GM18498 (cell line): ENCODE measurements at regions not wholly inside any gene's neighbourhood (a gene's known extent, or its start where the extent isn't known, plus 50 kb on each side); places are given as distances from the start of the nearest gene placed in this dataset.
A peak's percentile ranks its signal among the peaks of the same experiment; 100 is the strongest.
"Not testable (repeated sequence)": the region's sequence is repeated elsewhere in the genome, so short reads cannot be mapped to it uniquely, and the experiment has no call there.

Source experiments
- ATAC-seq: cut with Tn5 transposase; IDR thresholded peaks from one replicate; pipeline ENCODE4 v1.9.1; 2021; ENCODE audit warnings: mild to moderate bottlenecking, moderate library complexity; ENCODE audit not compliant: unreplicated experiment

DNA sequence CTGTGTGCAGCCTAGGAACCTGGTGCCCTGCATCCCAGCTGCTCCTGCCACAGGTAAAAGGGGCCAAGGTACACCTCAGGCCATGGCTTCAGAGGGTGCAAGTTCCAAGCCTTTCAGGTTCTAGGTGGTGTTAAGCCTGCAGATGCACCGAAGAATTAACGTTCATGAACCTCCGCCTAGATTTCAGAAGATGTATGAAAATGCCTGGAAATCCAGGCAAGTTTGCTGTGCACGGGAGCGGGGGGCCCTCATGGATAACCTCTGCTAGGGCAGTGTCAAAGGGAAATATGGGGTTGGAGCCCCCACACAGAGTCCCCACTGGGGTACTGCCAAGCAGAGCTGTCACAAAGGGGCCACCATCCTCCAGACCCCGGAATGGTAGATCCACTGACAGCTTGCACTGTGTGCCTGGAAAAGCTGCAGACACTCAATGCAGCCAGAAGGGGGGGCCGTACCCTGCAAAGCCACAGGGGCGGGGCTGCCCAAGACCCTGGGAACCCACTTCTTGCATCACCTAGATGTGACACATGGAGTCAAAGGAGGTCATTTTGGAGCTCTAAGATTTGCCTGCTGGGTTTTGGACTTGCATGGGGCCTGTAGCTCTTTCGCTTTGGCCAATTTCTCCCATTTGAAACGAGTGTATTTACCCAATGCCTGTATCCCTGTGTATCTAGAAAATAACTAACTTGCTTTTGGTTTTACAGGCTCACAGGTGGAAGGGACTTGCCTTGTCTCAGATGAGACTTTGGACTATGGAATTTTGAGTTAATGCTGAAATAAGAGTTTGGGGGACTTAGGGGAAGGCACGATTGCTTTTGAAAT lies 145.2 kb upstream of the C1QTNF3 start:
- not testable (repeated sequence) for ATAC-seq

DNA sequence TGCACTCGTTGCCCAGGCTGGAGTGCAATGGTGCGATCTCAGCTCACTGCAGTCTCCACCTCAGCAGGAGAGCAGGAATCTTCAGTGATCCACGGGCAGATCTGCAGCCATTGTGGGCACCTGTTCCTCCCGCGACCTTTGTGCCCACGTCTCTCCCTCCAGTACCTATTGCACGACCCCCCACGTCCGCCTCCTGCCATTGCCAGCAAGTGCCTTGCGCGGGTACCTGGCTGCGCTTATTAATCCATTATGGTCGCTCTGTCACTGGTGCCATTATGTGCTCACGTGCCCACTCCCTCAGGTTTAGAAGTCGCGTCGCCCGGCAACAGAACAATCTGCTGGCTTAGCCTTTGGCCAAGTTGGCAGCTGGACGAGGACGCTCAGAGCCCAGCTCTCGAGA lies 146.2 kb upstream of the C1QTNF3 start:
- not testable (repeated sequence) for ATAC-seq

DNA sequence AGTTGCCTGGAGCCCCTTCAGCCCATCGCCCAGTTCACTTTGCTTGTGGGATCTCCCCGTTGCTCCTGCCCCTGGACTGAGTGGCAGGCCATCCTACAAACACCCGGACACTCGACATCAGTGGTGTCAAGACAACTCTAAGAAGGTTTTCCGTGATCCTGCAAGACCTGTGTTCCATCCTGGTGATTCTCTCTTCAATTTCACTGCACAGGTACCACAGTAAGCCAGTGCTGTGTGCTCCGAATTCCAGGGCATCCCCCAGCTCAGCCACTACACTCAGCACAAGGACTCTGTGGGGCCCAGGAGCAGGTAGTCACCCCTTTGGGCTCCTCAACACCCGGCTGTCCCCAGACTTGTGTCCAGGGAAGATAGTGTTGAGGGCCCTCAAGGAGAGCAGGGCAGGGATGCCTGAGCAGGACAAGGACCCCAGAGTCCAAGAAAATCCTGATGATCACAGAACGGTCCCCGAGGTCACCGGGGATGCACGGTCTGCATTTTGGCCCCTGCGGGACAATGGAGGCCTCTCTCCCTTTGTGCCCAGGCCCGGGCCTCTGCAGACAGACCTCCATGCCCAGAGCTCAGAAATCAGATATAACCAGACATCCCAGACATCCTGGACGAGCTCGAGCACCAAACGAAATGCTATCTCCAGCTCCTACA lies 146.9 kb upstream of the C1QTNF3 start:
- ATAC-seq: not testable (repeated sequence)

GRCh38 chr5:34190466-34190865 lies 147.5 kb upstream of the C1QTNF3 start:
- not testable (repeated sequence) for ATAC-seq

DNA sequence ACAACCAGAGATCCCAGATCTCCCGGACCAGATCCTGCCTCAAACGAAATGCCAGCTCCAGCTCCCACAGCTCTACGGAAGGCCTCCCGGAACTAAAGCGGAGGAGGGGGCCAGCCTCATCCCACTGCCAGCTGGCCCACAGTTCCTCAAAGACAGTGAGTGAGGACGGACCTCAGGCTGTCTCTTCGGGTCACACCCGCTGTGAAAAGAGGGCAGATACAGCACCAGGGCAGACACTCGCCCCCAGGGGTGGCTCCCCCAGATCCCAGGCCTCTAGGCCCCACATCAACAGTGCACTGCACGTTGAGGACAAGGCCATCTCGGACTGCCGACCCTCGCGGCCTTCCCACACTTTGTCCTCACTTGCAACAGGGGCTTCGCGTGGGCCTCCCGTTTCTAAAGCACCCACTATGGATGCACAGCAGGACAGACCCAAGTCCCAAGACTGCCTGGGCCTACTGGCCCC lies 148.3 kb upstream of the C1QTNF3 start:
- not testable (repeated sequence) for ATAC-seq

GRCh38 chr5:34192064-34192922 lies 149.3 kb upstream of the C1QTNF3 start:
- not testable (repeated sequence) for ATAC-seq

DNA sequence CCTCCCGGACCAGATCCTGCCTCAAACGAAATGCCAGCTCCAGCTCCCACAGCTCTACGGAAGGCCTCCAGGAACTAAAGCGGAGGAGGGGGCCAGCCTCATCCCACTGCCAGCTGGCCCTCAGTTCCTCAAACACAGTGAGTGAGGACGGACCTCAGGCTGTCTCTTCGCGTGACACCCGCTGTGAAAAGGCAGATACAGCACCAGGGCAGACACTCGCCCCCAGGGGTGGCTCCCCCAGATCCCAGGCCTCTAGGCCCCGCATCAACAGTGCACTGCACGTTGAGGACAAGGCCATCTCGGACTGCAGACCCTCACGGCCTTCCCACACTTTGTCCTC lies 149.9 kb upstream of the C1QTNF3 start:
- ATAC-seq: not testable (repeated sequence)

GRCh38 chr5:34193297-34193696 lies 150.3 kb upstream of the C1QTNF3 start:
- not testable (repeated sequence) for ATAC-seq

GRCh38 chr5:34193804-34194203 lies 150.8 kb upstream of the C1QTNF3 start:
- not testable (repeated sequence) for ATAC-seq

- not testable (repeated sequence) for ATAC-seq
Observed at GRCh38 chr5:34196091-34196490, 153.1 kb upstream of the C1QTNF3 start.

DNA sequence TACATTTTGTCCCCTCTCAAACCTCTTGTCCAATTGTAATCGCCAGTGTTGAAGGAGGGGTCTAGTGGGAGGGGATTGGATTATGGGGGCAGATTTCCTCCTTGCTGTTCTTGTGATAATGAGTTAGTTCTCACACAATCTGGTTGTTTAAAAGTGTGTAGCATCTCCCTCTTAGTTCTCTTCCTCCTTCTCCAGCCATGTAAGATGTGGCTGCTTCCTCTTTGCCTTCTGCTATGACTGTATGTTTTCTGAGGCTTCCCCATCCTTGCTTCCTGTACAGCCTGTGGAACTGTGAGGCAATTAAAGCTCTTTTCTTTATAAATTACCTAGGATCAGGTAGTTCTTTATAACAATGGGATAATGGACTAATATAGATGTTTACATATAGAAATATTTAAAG lies 162.3 kb upstream of the C1QTNF3 start:
- ATAC-seq: not testable (repeated sequence)

DNA sequence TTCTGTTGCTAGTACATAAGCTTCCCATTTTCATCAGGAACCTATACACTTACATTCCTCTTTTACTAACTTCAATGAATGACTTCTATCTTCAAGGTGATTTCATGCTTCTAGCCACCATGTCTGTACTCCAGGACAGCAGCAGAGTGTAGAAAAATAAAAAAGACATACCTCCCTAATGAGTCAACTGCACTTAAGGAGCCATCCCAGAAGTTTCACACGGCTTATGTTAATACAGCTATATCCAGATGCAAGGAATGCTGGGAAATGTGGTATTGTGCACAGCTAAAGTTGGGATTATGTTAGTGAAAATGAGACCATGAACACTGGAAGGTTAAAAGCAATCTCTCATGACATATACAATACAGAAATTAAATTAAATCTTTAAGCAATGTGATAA lies 174.4 kb upstream of the C1QTNF3 start:
- not testable (repeated sequence) for ATAC-seq

DNA sequence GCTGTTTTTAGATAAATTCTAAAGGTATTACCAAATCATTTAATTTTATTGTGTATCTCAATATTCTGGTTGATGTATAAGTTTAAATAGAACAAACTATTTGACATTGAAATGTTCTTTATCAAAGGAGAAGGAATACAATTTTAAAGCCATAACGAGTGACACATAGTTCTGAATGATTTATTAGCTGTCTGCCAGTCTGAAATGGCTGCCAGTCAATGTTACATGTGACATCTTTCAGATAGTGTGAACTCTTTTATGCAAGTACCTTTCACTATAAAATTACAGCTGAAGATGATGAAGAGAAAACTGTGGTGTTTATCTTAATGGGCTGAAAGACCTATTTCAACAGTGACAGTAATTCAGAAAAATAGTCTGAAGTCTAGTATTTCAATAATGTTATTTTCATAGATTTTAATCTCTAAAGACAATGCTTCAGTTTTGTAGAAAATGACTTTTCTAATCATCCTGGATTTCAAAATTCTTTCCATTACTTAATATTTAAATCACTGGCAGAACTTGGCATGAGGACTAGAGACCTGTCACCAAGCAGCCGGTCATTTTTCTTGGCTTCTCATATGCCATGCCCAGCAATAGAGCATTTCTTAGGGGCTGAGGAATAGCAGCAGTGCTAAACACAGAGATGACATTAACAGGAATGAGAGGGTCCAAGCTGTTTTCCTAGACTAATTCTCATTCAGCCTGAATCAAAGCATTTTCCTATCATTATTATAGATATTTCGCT lies 178.5 kb upstream of the C1QTNF3 start:
- ATAC-seq: not testable (repeated sequence)

DNA sequence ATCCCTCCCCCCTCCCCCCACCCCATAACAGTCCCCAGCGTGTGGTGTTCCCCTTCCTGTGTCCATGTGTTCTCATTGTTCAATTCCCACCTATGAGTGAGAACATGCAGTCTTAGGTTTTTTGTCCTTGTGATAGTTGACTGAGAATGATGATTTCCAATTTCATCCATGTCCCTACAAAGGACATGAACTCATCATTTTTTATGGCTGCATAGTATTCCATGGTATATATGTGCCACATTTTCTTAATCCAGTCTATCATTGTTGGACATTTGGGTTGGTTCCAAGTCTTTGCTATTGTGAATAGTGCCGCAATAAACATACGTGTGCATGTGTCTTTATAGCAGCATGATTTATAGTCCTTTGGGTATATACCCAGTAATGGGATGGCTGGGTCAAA lies 180.1 kb upstream of the C1QTNF3 start:
- not testable (repeated sequence) for ATAC-seq

GRCh38 chr5:34230402-34230801 lies 187.4 kb upstream of the C1QTNF3 start:
- ATAC-seq: not testable (repeated sequence)

- not testable (repeated sequence) for ATAC-seq
Observed at GRCh38 chr5:34243802-34244201, 200.8 kb upstream of the C1QTNF3 start.

DNA sequence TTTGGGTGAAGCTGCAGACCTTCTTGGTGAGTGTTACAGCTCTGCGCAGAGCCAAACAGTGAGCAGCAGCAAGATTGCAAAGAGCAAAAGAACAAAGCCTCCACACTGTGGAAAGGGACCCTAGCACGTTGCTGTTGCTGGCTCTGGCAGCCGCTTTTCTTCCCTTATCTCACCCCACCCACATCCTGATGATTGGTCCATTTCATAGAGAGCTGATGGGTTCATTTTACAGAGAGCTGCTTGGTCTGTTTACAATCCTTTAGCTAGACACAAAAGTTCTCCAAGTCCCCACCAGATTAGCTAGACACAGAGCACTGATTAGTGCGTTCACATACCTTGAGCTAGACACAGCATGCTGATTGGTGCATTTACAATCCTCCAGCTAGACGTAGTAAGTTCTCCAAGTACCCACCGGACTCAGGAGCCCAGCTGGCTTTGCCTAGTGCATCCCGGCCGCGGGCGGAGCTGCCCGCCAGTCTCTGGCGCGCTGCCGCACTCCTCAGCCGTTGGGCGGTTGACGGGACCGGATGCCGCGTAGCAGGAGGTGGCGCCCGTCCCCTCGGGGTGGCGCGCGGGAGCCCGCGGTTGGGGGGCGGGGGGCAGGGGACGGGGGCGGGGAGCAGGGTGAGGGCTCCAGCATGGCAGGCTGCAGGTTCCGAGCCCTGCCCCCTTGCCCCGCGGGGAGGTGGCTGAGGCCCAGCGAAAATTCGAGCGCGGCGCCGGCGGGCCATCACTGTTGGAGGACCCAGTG lies 201.4 kb upstream of the C1QTNF3 start:
- peak; percentile 61 for ATAC-seq

DNA sequence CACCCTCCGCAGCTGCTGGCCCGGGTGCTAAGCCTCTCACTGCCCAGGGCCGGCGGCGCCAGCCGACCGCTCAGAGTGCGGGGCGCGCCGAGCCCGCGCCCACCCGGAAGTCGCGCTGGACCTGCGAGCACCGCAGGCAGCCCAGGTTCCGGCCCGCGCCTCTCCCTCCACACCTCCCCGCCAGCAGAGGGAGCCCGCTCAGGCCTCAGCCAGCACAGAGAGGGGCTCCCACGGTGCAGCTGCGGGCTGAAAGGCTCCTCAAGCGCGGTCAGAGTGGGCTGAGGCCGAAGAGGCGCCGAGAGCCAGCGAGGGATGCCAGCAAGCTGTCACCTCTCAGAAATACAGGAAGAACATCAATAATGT lies 202.0 kb upstream of the C1QTNF3 start:
- ATAC-seq: peak; percentile 82

GRCh38 chr5:34245813-34246212 lies 202.8 kb upstream of the C1QTNF3 start:
- not testable (repeated sequence) for ATAC-seq

- not testable (repeated sequence) for ATAC-seq
Observed at GRCh38 chr5:34258598-34258997, 215.6 kb upstream of the C1QTNF3 start.
